CD14-positive monocyte (primary cell): ENCODE measurements at regions not wholly inside any gene's neighbourhood (a gene's known extent, or its start where the extent isn't known, plus 50 kb on each side); places are given as distances from the start of the nearest gene placed in this dataset.

ENCODE experiments used
- DNase-seq, 3 donors: peaks; one replicate each; pipeline ENCODE4 v3.0.0-alpha.2; 2011 to 2022
- H2AFZ ChIP-seq: 2 replicates; pipeline ENCODE4 v1.6.0; 2012; ENCODE audit warnings: mild to moderate bottlenecking, low read depth, low read length, inconsistent platforms; ENCODE audit not compliant: insufficient read depth, poor library complexity, severe bottlenecking
- H3K27ac ChIP-seq, 2 donors: 1 replicate in 1 of 2; 2 replicates in 1 of 2; pipeline ENCODE4 v1.5.1; 2012 to 2013; ENCODE audit warnings: low read length in 2 of 2, control low read depth in 1 of 2, inconsistent platforms in 1 of 2, low read depth in 1 of 2, mild to moderate bottlenecking in 1 of 2
- H3K27me3 ChIP-seq, 2 donors: one replicate each; pipeline versions ENCODE4 v1.6.0 to v1.6.1; 2011 to 2013; ENCODE audit warnings: low read length in 2 of 2; ENCODE audit not compliant: control insufficient read depth in 2 of 2, insufficient read depth in 2 of 2
- H3K36me3 ChIP-seq, 2 donors: replicated peaks in 1 of 2; 1 replicate in 1 of 2; 2 replicates in 1 of 2; pipeline versions ENCODE4 v1.5.1 to v1.6.1; 2012 to 2013; ENCODE audit warnings: low read length in 2 of 2, control low read depth in 1 of 2, inconsistent platforms in 1 of 2, mild to moderate bottlenecking in 1 of 2; ENCODE audit not compliant: insufficient read depth in 2 of 2, control insufficient read depth in 1 of 2
- H3K4me1 ChIP-seq, 2 donors: 1 replicate in 1 of 2; 2 replicates in 1 of 2; pipeline versions ENCODE4 v1.5.1 to v1.6.1; 2012 to 2013; ENCODE audit warnings: low read length in 2 of 2, control low read depth in 1 of 2, inconsistent platforms in 1 of 2, mild to moderate bottlenecking in 1 of 2, moderate library complexity in 1 of 2; ENCODE audit not compliant: insufficient read depth in 2 of 2, control insufficient read depth in 1 of 2
- H3K4me2 ChIP-seq: replicated peaks from 2 replicates; pipeline ENCODE3; 2012; ENCODE audit warnings: low read length, moderate library complexity, mild to moderate bottlenecking; ENCODE audit not compliant: poor library complexity, severe bottlenecking; ENCODE audit errors: extremely low read depth
- H3K4me3 ChIP-seq, 3 experiments: fragments of 200-600 bp in 1 of 3; sonication (generic) in 1 of 3; replicated peaks in 1 of 3; 1 replicate in 2 of 3; 2 replicates in 1 of 3; pipeline ENCODE4 v1.5.1; 2011 to 2013; ENCODE audit warnings: low read length in 3 of 3, mild to moderate bottlenecking in 3 of 3, control low read depth in 2 of 3, low read depth in 2 of 3, inconsistent platforms in 1 of 3, moderate library complexity in 1 of 3
- H3K79me2 ChIP-seq: 2 replicates; pipeline ENCODE4 v1.6.0; 2012; ENCODE audit warnings: mild to moderate bottlenecking, control low read depth, inconsistent platforms, low read length, moderate library complexity; ENCODE audit not compliant: insufficient read depth
- H3K9ac ChIP-seq: 2 replicates; pipeline ENCODE4 v1.6.0; 2017; ENCODE audit warnings: low read length, mild to moderate bottlenecking; ENCODE audit not compliant: insufficient read depth, poor library complexity, severe bottlenecking
- H3K9me3 ChIP-seq, 2 donors: replicated peaks in 1 of 2; 1 replicate in 1 of 2; 2 replicates in 1 of 2; pipeline versions ENCODE4 v1.5.1 to v1.6.1; 2012 to 2013; ENCODE audit warnings: low read length in 2 of 2, control low read depth in 1 of 2; ENCODE audit not compliant: control insufficient read depth in 1 of 2, insufficient read depth in 1 of 2
- H4K20me1 ChIP-seq: 2 replicates; pipeline ENCODE4 v1.6.0; 2012; ENCODE audit warnings: mild to moderate bottlenecking, low read length, control low read depth, moderate library complexity; ENCODE audit not compliant: insufficient read depth
- H3K27ac Mint-ChIP-seq, 7 donors: one replicate each; pipeline ENCODE4 v1.8.0; 2020; ENCODE audit warnings: mild to moderate bottlenecking in 7 of 7, mixed read lengths in 7 of 7, moderate library complexity in 6 of 7, inconsistent platforms in 2 of 7
- H3K27me3 Mint-ChIP-seq, 3 donors: one replicate each; pipeline ENCODE4 v1.8.0; 2021 to 2022; ENCODE audit warnings: low read depth in 3 of 3, mild to moderate bottlenecking in 3 of 3, mixed read lengths in 3 of 3, moderate library complexity in 3 of 3, inconsistent platforms in 1 of 3
- H3K36me3 Mint-ChIP-seq, 2 donors: one replicate each; pipeline ENCODE4 v1.8.0; 2020; ENCODE audit warnings: mixed read lengths in 2 of 2, inconsistent platforms in 1 of 2, mild to moderate bottlenecking in 1 of 2
- H3K4me1 Mint-ChIP-seq: one replicate; pipeline ENCODE4 v1.8.0; 2020; ENCODE audit warnings: mild to moderate bottlenecking, mixed read lengths
- H3K4me3 Mint-ChIP-seq, 2 donors: one replicate each; pipeline ENCODE4 v1.8.0; 2020; ENCODE audit warnings: mild to moderate bottlenecking in 2 of 2, mixed read lengths in 2 of 2, moderate library complexity in 1 of 2
- H3K9me3 Mint-ChIP-seq, 7 donors: one replicate each; pipeline ENCODE4 v1.8.0; 2020 to 2022; ENCODE audit warnings: mixed read lengths in 7 of 7, mild to moderate bottlenecking in 6 of 7, moderate library complexity in 6 of 7, inconsistent platforms in 2 of 7
- CTCF ChIP-seq: fragments of 200-600 bp; IDR thresholded peaks from one replicate; pipeline ENCODE4 v1.8.0; 2022; ENCODE audit warnings: antibody characterized with exemption, mild to moderate bottlenecking
- WGBS: methylation state at CpG from one replicate; pipeline ENCODE4 v1.1.5; 2013; ENCODE audit warnings: missing lambda C conversion rate; ENCODE audit not compliant: insufficient coverage; 5-methylcytosine and 5-hydroxymethylcytosine counted together
- intact Hi-C, 2 donors: fragments of 100-400 bp; cut with micrococcal nuclease; formaldehyde crosslinking; loops; one replicate each; pipeline versions ENCODE4 v1.15.0 to v1.15.1; 2023

- no peak overlapping the region for H2AFZ ChIP-seq
- H3K27me3 ChIP-seq: no peaks in the 10 kb centered on the region
- H3K9me3 Mint-ChIP-seq: peaks cover 0 to 1% (median 0%) of the 10 kb centered on the region in 7 donors
- no peaks in the 10 kb centered on the region for H3K36me3 ChIP-seq
- H3K4me3 Mint-ChIP-seq: no peak overlapping the region
- no peak overlapping the region for H3K9ac ChIP-seq
- peaks cover 0 to 2% (median 0%) of the 10 kb centered on the region in 3 donors for H3K27me3 Mint-ChIP-seq
- no peaks in the 10 kb centered on the region for H3K4me1 Mint-ChIP-seq
- no peaks in the 10 kb centered on the region for H3K9me3 ChIP-seq
- no peaks in the 10 kb centered on the region for H3K36me3 Mint-ChIP-seq
- H3K4me1 ChIP-seq: no peaks in the 10 kb centered on the region
- WGBS: no CpG with 5 or more reads among the region's 4 CpGs
- no peak overlapping the region for H3K4me2 ChIP-seq
- H3K27ac Mint-ChIP-seq: no peak overlapping the region
- DNase-seq: no peak
- H4K20me1 ChIP-seq: no peaks in the 10 kb centered on the region
- H3K4me3 ChIP-seq: no peak overlapping the region
- no peaks in the 10 kb centered on the region for H3K79me2 ChIP-seq
- intact Hi-C loops: no loop called here
- TF ChIP-seq CTCF: no peak
- no peak overlapping the region for H3K27ac ChIP-seq
Measured at GRCh38 chr12:75695926-75696325, 184.5 kb upstream of the KRR1 start.

- Mint-ChIP-seq H3K4me1 (no peaks in the 10 kb centered on the region), H3K9me3 (peaks cover 0 to 1% (median 0%) of the 10 kb centered on the region in 7 donors), H3K4me3 (no peak overlapping the region), H3K27me3 (peaks cover 0 to 2% (median 0%) of the 10 kb centered on the region in 3 donors), H3K27ac (no peak overlapping the region), H3K36me3 (no peaks in the 10 kb centered on the region)
- Histone ChIP-seq H3K4me2 (no peak overlapping the region), H3K4me1 (no peaks in the 10 kb centered on the region), H3K27ac (no peak overlapping the region), H3K36me3 (no peaks in the 10 kb centered on the region), H3K27me3 (no peaks in the 10 kb centered on the region), H3K9me3 (no peaks in the 10 kb centered on the region), H3K4me3 (no peak overlapping the region), H2AFZ (no peak overlapping the region), H3K79me2 (no peaks in the 10 kb centered on the region), H4K20me1 (no peaks in the 10 kb centered on the region), H3K9ac (no peak overlapping the region)
- no CpG with 5 or more reads among the region's 1 CpG for WGBS
- intact Hi-C loops: no loop called here
- no peak for DNase-seq
- TF ChIP-seq CTCF: no peak
Measured at GRCh38 chr12:75694534-75695268, 183.3 kb upstream of the KRR1 start.
